ENCODE measurements at regions not wholly inside any gene's neighbourhood (a gene's known extent, or its start where the extent isn't known, plus 50 kb on each side); places are given as distances from the start of the nearest gene placed in this dataset.
"Not testable (repeated sequence)": the region's sequence is repeated elsewhere in the genome, so short reads cannot be mapped to it uniquely, and the experiment has no call there.

GRCh38 chr2:228796386-228796785 is 474.7 kb downstream of the PID1 start:
- no peak for DNase-seq (ENCODE audit: low read depth)

DNA sequence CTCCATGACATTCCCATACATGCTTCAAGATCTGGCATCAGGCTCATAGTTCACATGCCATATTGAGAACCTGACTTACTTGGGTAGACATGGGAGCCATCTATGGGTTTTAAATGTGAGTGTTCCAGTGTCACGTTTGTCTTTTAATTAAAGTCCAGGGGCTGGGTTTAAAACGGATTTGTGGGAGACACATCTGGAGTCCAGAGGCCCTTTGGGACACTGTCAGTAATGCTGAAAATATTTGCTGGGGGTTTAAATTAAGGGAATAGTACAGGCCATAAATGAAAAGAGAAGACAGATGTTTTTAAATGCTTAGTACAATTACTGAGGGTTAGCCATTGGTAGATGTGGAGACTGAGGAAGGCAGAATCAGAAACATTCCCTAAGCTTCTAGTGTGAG is 478.0 kb downstream of the PID1 start:
- no peak for DNase-seq (ENCODE audit: low read depth)

- DNase-seq (ENCODE audit: low read depth): no peak
These were observed 484.2 kb downstream of the PID1 start for GRCh38 chr2:228786901-228787300.

GRCh38 chr2:228782281-228782680 is 488.8 kb downstream of the PID1 start:
- DNase-seq (ENCODE audit: low read depth): no peak

DNA sequence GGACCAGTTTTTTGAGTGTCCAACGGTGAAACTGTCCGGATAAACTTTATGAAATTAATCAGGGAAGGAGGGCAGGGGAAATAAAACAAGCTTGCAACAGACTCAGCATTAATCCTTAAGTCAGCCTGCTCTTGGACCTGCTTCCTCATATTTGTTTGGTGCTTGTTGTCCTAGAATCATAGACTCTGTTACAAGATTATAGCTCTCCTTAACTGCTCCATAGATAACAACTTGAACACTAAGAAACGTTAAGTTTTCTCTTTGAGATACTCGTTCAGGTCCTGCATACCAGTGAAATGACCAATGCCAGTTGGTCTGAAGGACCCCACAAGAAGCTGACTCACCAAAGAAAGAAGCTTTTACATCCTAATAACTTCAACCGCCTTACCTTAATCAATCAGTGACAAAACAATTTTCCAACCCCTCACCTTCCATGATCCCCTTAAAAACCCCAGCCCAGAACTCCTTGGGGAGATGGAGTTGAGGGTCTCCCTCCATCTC is 493.2 kb downstream of the PID1 start:
- peak; percentile 40 for DNase-seq (ENCODE audit: low read depth)

GRCh38 chr2:228774548-228774947 is 496.5 kb downstream of the PID1 start:
- no peak for DNase-seq (ENCODE audit: low read depth)

DNA sequence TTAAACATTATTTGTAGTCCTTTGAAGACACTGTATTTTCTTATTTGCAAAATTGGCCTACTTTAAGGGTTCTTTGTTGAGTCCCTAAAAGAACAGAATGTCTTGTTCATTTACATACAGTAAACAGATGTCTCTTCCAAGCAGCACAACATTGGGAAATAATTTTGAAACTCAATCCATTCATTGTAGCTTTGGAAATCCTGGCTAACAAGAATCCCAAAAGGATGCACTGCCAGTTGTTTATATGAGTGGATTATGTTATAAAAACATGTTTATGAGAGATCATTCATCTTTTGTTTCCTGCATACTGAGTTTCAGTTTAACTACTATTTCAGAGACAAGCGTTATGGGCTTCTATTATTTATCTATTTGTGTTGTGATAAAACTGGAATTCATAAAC is 499.3 kb downstream of the PID1 start:
- DNase-seq (ENCODE audit: low read depth): no peak

- DNase-seq (ENCODE audit: low read depth): no peak
These were observed 499.8 kb downstream of the PID1 start for GRCh38 chr2:228771315-228771714.

GRCh38 chr2:228768818-228769217 is 502.3 kb downstream of the PID1 start:
- peak; percentile 71 for DNase-seq (ENCODE audit: low read depth)

- not testable (repeated sequence) for DNase-seq (ENCODE audit: low read depth)
These were observed 502.9 kb downstream of the PID1 start for GRCh38 chr2:228768141-228768540.

DNA sequence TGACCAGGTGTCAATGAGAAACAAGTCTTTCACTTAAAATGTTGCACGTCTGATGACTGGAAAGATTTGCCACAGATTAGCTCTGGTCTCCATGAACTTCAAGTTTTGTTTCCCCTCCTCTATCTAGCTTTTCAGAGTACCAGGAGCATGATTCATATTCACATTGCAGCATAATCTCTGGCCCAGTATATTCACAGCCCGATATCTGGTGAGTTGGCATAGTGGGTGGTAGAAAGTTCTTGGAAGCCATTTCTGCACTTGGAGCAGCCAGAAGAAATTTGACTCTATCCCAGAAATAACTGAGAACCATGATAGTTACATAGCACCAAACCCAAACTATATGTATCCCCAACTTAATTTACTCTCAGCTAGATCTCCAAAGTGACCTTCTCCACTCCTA is 503.9 kb downstream of the PID1 start:
- DNase-seq (ENCODE audit: low read depth): peak; percentile 27

- no peak for DNase-seq (ENCODE audit: low read depth)
These were observed 507.6 kb downstream of the PID1 start for GRCh38 chr2:228763379-228763981.

DNA sequence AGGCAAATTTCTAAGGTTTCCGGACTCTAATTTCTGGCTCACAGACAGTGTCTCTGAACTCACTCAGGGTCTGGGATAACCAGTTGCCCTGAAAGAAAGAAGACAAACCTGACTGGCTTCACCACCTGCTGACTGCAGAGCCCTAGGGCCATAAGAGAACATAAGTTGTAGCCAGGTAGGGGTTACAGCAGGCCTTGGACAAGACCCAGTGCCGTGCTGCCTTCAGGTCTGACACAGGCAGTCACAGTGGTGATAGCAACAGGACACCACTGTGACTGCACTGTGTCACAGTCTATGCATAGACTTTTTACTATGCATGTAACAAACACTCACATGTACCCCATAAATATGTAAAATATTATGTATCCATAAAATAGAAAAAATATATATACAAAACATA is 508.5 kb downstream of the PID1 start:
- DNase-seq (ENCODE audit: low read depth): no peak

DNA sequence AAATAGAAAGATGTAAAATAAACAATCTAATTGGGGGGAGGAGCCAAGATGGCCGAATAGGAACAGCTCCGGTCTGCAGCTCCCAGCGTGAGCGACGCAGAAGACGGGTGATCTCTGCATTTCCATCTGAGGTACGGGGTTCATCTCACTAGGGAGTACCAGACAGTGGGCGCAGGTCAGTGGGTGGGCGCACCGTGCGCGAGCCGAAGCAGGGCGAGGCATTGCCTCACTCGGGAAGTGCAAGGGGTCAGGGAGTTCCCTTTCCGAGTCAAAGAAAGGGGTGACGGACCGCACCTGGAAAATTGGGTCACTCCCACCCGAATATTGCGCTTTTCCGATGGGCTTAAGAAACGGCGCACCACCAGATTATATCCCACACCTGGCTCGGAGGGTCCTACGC is 515.4 kb downstream of the PID1 start:
- not testable (repeated sequence) for DNase-seq (ENCODE audit: low read depth)

DNA sequence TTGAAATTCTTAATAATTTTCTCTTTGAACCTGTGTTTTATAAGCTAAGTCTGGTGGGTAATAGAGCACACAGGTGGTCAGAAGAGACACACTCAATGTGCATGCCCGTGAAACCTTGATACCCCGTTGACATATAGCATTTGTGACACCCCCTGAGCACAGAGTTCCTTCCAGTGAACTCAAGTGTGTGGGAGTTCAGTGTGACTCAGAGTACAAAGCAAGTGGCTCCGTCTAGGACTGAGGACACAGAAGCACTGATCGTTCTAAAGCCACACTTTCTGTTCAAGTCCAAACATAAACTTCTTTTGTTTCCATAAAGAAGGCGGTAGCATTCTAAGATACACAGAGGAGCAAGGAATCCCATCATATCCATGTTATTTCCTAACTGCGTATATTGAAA is 523.6 kb downstream of the PID1 start:
- no peak for DNase-seq (ENCODE audit: low read depth)

DNA sequence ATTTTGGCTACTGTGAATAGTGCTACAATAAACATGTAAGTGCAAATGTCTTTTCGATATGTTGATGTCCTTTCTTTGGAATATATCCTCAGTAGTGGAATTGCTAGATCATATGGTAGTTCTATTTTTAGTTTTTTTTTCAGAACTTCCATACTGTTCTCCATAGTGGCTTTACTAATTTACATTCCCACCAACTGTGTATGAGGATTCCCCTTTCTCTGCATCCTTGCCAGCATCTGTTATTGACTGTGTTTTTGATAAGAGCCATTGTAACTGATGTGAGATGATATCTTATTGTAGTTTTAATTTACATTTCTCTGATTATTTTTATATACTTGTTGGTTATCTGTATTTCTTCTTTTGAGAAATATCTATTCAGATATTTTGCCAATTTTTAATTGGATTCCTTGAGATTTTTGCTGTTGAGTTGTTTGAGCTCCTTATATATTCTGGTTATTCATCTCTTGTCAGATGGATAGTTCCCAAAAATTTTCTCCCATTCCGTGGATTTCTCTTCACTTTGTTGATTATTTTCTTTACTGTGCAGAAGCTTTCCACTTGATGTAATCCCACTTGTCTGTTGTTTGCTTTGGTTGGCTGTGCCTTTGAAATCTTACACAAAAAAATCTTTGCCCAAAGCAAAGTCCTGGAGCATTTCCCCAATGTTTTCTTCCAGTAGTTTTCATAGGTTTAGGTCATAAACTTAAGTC is 532.3 kb downstream of the PID1 start:
- no peak for DNase-seq (ENCODE audit: low read depth)

- no peak for DNase-seq (ENCODE audit: low read depth)
These were observed 535.4 kb downstream of the PID1 start for GRCh38 chr2:228735697-228736096.

DNA sequence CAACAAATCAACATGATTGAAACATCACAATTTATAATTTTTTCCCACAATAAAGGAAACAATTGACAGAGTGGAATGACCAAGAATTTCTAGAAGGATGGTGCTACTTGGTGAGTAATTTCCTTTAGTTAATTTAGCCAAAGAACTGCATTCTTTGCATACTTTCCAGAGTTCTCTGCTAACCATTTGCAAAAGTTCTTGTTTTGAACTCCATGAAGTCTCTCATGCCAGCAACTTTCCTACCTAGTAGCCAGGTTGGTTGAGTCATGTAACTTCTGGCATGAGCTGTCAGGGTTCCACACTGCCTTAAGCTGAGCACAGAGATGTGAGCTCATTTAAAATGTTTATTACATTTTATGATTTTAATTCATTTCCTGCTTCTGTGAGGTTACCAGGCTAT is 539.6 kb downstream of the PID1 start:
- peak; percentile 91 for DNase-seq (ENCODE audit: low read depth)

GRCh38 chr2:228728961-228729360 is 542.1 kb downstream of the PID1 start:
- DNase-seq (ENCODE audit: low read depth): no peak

DNA sequence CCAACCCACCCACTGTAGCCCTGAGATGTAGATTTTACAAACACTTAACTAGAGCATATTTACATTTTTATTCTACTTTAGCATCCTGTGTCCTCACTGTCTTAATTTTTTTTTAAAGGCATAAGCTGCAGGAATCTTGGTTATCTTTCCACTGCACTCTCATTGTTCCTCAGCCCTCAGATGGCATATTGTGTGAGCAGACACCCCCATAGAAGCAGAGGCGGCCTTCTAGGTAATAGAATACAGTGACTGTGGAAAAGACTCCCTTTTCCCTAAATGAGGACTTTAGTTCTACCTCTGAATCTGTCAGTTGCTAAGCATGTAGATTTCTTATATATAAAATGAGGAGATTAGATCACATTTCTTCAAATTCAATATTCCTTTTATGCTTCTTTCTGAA is 543.5 kb upstream of the SPHKAP start:
- DNase-seq (ENCODE audit: low read depth): no peak

DNA sequence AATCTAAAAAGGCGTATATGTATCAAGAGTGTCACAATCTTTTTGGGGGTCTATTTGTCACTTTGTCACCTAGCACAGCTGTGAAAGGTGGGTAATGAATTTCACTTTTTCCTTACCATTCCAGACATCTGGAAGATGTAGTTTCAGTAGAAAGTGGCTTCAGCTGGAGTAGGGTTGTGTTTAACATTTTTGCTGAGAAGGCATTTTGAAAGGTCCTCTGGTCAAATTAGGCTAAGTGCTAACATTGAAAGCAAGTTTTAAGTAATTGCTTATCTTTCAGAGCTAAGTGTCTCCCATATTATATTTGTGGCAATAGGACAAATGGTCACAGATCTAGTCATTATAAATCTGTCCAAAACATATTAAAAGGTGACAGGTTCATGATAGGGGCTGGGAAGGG is 542.1 kb upstream of the SPHKAP start:
- DNase-seq (ENCODE audit: low read depth): no peak

DNA sequence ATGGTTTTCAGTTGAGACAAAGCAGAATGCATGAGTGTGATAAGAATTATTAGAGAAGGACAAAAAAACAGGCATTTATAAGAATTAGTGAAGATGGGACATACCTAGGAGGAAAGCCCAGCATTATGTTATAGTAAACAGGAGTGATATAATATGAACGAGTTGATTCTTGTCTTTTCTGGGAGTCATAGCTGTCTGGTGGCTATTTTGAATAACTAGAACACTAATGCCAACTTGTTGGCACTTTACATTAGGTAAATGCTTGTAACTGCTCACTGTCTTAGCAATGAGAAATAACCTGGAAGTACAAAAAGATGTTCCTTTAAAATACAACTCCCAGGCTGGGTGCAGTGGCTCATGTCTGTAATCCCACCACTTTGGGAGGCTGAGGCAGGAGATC is 540.8 kb upstream of the SPHKAP start:
- no peak for DNase-seq (ENCODE audit: low read depth)

GRCh38 chr2:228720895-228721294 is 539.4 kb upstream of the SPHKAP start:
- DNase-seq (ENCODE audit: low read depth): no peak
